H9 (cell line): ENCODE measurements at regions not wholly inside any gene's neighbourhood (a gene's known extent, or its start where the extent isn't known, plus 50 kb on each side); places are given as distances from the start of the nearest gene placed in this dataset.

Experiments used
- DNase-seq: peaks from one replicate; pipeline ENCODE4 v3.0.0-alpha.2; 2017
- H2AFZ ChIP-seq: one replicate; pipeline ENCODE4 v1.6.1; 2013; ENCODE audit warnings: mild to moderate bottlenecking, low read length, control low read depth, moderate library complexity
- H2AK5ac ChIP-seq: 2 replicates; pipeline ENCODE4 v1.6.1; 2013; ENCODE audit warnings: low read length, control low read depth, mixed read lengths; ENCODE audit not compliant: insufficient read length
- H2BK120ac ChIP-seq: one replicate; pipeline ENCODE4 v1.6.1; 2013; ENCODE audit warnings: low read depth, mild to moderate bottlenecking, low read length, control low read depth, inconsistent platforms; ENCODE audit not compliant: poor library complexity, severe bottlenecking
- H2BK12ac ChIP-seq: 2 replicates; pipeline ENCODE4 v1.6.1; 2013; ENCODE audit warnings: low read length, control low read depth, mixed read lengths, low read depth; ENCODE audit not compliant: insufficient read length
- H2BK15ac ChIP-seq: 2 replicates; pipeline ENCODE4 v1.6.1; 2013; ENCODE audit warnings: low read depth, low read length, control low read depth
- H2BK20ac ChIP-seq: one replicate; pipeline ENCODE4 v1.6.1; 2013; ENCODE audit warnings: low read depth, mild to moderate bottlenecking, low read length, control low read depth, inconsistent platforms; ENCODE audit not compliant: poor library complexity, severe bottlenecking
- H2BK5ac ChIP-seq: 2 replicates; pipeline ENCODE4 v1.6.1; 2013; ENCODE audit warnings: low read length, control low read depth, mixed read lengths; ENCODE audit not compliant: insufficient read length
- H3K14ac ChIP-seq: 2 replicates; pipeline ENCODE4 v1.6.1; 2013; ENCODE audit warnings: low read length, control low read depth; ENCODE audit not compliant: insufficient read depth
- H3K18ac ChIP-seq: 2 replicates; pipeline ENCODE4 v1.6.1; 2013; ENCODE audit warnings: low read depth, mild to moderate bottlenecking, mixed read lengths, low read length, control low read depth; ENCODE audit not compliant: insufficient read length
- H3K23ac ChIP-seq: 2 replicates; pipeline ENCODE4 v1.6.1; 2013; ENCODE audit warnings: low read length, control low read depth, mixed read lengths, low read depth; ENCODE audit not compliant: insufficient read length
- H3K23me2 ChIP-seq: 2 replicates; pipeline ENCODE4 v1.6.1; 2013; ENCODE audit warnings: low read depth, mild to moderate bottlenecking, mixed read lengths, low read length, control low read depth; ENCODE audit not compliant: insufficient read length, poor library complexity, severe bottlenecking
- H3K27ac ChIP-seq: 2 replicates; pipeline ENCODE4 v1.5.1; 2013; ENCODE audit warnings: low read length, control low read depth, mixed read lengths, low read depth; ENCODE audit not compliant: insufficient read length
- H3K27me3 ChIP-seq: 2 replicates; pipeline ENCODE4 v1.6.1; 2013; ENCODE audit warnings: low read length, control low read depth, inconsistent platforms; ENCODE audit not compliant: insufficient read depth
- H3K4ac ChIP-seq: 2 replicates; pipeline ENCODE4 v1.6.1; 2013; ENCODE audit warnings: low read depth, mild to moderate bottlenecking, control low read depth, inconsistent platforms, low read length, moderate library complexity
- H3K4me1 ChIP-seq: 2 replicates; pipeline ENCODE4 v1.6.1; 2013; ENCODE audit warnings: low read length, control low read depth, inconsistent platforms; ENCODE audit not compliant: insufficient read depth
- H3K4me2 ChIP-seq: 2 replicates; pipeline ENCODE4 v1.6.1; 2013; ENCODE audit warnings: low read length, control low read depth, mixed read lengths; ENCODE audit not compliant: insufficient read length, insufficient read depth
- H3K56ac ChIP-seq: 2 replicates; pipeline ENCODE4 v1.6.1; 2013; ENCODE audit warnings: low read depth, mild to moderate bottlenecking, mixed read lengths, low read length, control low read depth; ENCODE audit not compliant: insufficient read length
- H3K79me1 ChIP-seq: 2 replicates; pipeline ENCODE4 v1.6.1; 2013; ENCODE audit warnings: low read depth, mild to moderate bottlenecking, moderate library complexity, low read length, control low read depth, inconsistent platforms; ENCODE audit not compliant: insufficient read depth, poor library complexity, severe bottlenecking
- H3K79me2 ChIP-seq: 2 replicates; pipeline ENCODE4 v1.6.1; 2013; ENCODE audit warnings: low read length, control low read depth, inconsistent platforms; ENCODE audit not compliant: insufficient read depth
- H3K9ac ChIP-seq: 2 replicates; pipeline ENCODE4 v1.6.1; 2013; ENCODE audit warnings: low read length, control low read depth, mixed read lengths; ENCODE audit not compliant: insufficient read length; ENCODE audit errors: extremely low read depth
- H3K9me3 ChIP-seq: one replicate; pipeline ENCODE4 v1.6.1; 2013; ENCODE audit warnings: low read depth, low read length, inconsistent platforms; ENCODE audit not compliant: control insufficient read depth
- H3T11ph ChIP-seq: one replicate; pipeline ENCODE4 v1.6.1; 2013; ENCODE audit warnings: mild to moderate bottlenecking, low read length, control low read depth, inconsistent platforms
- H4K20me1 ChIP-seq: one replicate; pipeline ENCODE4 v1.6.1; 2013; ENCODE audit not compliant: control insufficient read depth, insufficient read length, insufficient read depth
- H4K5ac ChIP-seq: 2 replicates; pipeline ENCODE4 v1.6.1; 2013; ENCODE audit warnings: low read depth, mild to moderate bottlenecking, mixed read lengths, low read length, control low read depth; ENCODE audit not compliant: insufficient read length
- H4K8ac ChIP-seq: replicated peaks from 2 replicates; pipeline ENCODE4 v1.6.1; 2013; ENCODE audit warnings: low read length, control low read depth, mixed read lengths, low read depth; ENCODE audit not compliant: insufficient read length
- H4K91ac ChIP-seq: 2 replicates; pipeline ENCODE4 v1.6.1; 2013; ENCODE audit warnings: low read depth, mild to moderate bottlenecking, moderate library complexity, mixed read lengths, low read length, control low read depth; ENCODE audit not compliant: insufficient read length
- H3K27ac Mint-ChIP-seq, 3 experiments: 2 replicates in 2 of 3; 3 replicates in 1 of 3; pipeline ENCODE4 v1.8.0; 2020 to 2021; ENCODE audit warnings: mixed read lengths in 3 of 3, mild to moderate bottlenecking in 1 of 3, moderate library complexity in 1 of 3
- H3K27me3 Mint-ChIP-seq: 2 replicates; pipeline ENCODE4 v1.8.0; 2021; ENCODE audit warnings: low read depth, mild to moderate bottlenecking, moderate library complexity, mixed read lengths
- H3K36me3 Mint-ChIP-seq, 3 experiments: 2 replicates in 2 of 3; 3 replicates in 1 of 3; pipeline ENCODE4 v1.8.0; 2020 to 2021; ENCODE audit warnings: low read depth in 3 of 3, mixed read lengths in 3 of 3; ENCODE audit not compliant: insufficient read depth in 1 of 3
- H3K4me1 Mint-ChIP-seq, 2 experiments: 2 replicates each; pipeline ENCODE4 v1.8.0; 2020; ENCODE audit warnings: mixed read lengths in 2 of 2
- H3K4me3 Mint-ChIP-seq, 2 experiments: 2 replicates in 1 of 2; 3 replicates in 1 of 2; pipeline ENCODE4 v1.8.0; 2020 to 2021; ENCODE audit warnings: mild to moderate bottlenecking in 2 of 2, mixed read lengths in 2 of 2, moderate library complexity in 1 of 2
- H3K9me3 Mint-ChIP-seq, 2 experiments: 2 replicates in 1 of 2; 3 replicates in 1 of 2; pipeline ENCODE4 v1.8.0; 2020; ENCODE audit warnings: mild to moderate bottlenecking in 2 of 2, mixed read lengths in 2 of 2, moderate library complexity in 1 of 2
- CTCF ChIP-seq: fragments of 200-600 bp; sonication (generic); conservative IDR thresholded peaks from 3 replicates; pipeline ENCODE4 v1.8.0; 2021; ENCODE audit warnings: antibody characterized with exemption, mild to moderate bottlenecking
- WGBS: extraction: QIAGEN DNeasy Blood & Tissue Kit; methylation state at CpG from one replicate; pipeline ENCODE4 v1.1.7; 2013; ENCODE audit warnings: missing lambda C conversion rate, low lambda C conversion rate, mixed read lengths; ENCODE audit not compliant: insufficient read length; ENCODE audit errors: extremely low coverage; 5-methylcytosine and 5-hydroxymethylcytosine counted together

GRCh38 chr18:25832001-25832604 is 258.3 kb downstream of the SS18 start:
- H2BK15ac ChIP-seq: no peak overlapping the region
- H3K4me3 Mint-ChIP-seq: no peak overlapping the region
- H3K18ac ChIP-seq: no peak overlapping the region
- peak; percentile 66 for DNase-seq
- no peaks in the 10 kb centered on the region for H3K27me3 ChIP-seq
- TF ChIP-seq CTCF: peak; percentile 93
- H2BK120ac ChIP-seq: no peak overlapping the region
- no peak overlapping the region for H2BK12ac ChIP-seq
- H4K20me1 ChIP-seq: no peaks in the 10 kb centered on the region
- no peak overlapping the region for H3K27ac ChIP-seq
- no CpG with 5 or more reads among the region's 3 CpGs for WGBS
- H3K27ac Mint-ChIP-seq: no peak overlapping the region
- no peak overlapping the region for H2AK5ac ChIP-seq
- no peaks in the 10 kb centered on the region for H3K36me3 Mint-ChIP-seq
- H3K4me1 Mint-ChIP-seq: peaks cover 3% of the 10 kb centered on the region in 2 experiments; a peak in 2 of 4 replicates
- H4K5ac ChIP-seq: no peak overlapping the region
- H3K79me2 ChIP-seq: no peaks in the 10 kb centered on the region
- no peak overlapping the region for H3K4me2 ChIP-seq
- H2AFZ ChIP-seq: no peak overlapping the region
- H3K27me3 Mint-ChIP-seq: no peaks in the 10 kb centered on the region; the same call in 1 of the 2 replicates
- H3K23me2 ChIP-seq: no peaks in the 10 kb centered on the region
- no peak overlapping the region for H3K56ac ChIP-seq
- no peak overlapping the region for H3K14ac ChIP-seq
- no peak overlapping the region for H4K91ac ChIP-seq
- no peak overlapping the region for H4K8ac ChIP-seq
- no peak overlapping the region for H3T11ph ChIP-seq
- no peak overlapping the region for H3K4ac ChIP-seq
- no peak overlapping the region for H2BK20ac ChIP-seq
- no peak overlapping the region for H3K23ac ChIP-seq
- H3K4me1 ChIP-seq: no peaks in the 10 kb centered on the region
- H2BK5ac ChIP-seq: no peak overlapping the region
- H3K9ac ChIP-seq: no peak overlapping the region
- H3K9me3 Mint-ChIP-seq: no peaks in the 10 kb centered on the region
- H3K9me3 ChIP-seq: no peaks in the 10 kb centered on the region
- no peaks in the 10 kb centered on the region for H3K79me1 ChIP-seq
